ENCODE measurements at regions not wholly inside any gene's neighbourhood (a gene's known extent, or its start where the extent isn't known, plus 50 kb on each side); places are given as distances from the start of the nearest gene placed in this dataset.

DNA sequence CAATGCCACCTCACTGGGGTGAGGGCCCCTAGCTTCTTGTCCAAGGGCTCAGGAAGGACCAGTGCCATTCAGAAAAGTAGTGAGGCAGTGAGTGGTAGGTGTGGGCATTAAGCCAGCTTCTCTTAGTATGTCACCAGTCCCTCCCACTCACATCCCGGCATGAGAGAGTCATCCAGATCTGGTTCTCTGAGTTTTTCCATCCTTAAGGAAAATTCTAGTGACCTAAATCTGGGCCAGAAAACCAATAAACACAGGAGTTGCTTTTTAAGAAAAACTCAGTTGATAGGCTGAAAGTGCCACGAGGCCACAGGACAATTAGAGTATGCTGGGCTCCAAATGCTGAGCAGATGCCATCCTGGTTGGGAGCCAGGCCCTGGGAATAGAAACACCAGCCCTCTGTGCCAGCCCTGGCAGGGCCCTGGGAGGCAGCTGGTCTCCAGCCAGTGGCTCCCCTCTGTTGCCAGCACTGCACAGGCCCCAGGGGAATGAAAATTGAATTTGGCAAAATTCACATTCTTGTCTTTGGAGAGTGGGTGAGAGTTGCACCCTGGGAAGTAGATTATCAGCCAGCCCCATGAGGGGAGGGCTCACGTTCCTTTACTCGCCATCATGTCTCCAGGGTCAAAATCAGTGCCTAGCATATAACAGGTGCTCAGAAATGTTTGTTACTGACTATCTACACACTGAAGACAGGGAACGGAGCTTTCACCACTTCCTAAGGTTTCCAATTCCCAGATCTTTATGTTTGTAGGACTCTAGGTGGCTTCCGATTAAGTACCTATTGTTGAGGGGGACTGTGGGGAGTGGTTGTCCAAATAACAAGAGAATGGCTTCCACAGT is 52.8 kb downstream of the FAM43A start:
- DNase-seq (no peak), ATAC-seq (no peak)
- H3K36me3 Mint-ChIP-seq (ENCODE audit: insufficient read depth), result no peaks in the 10 kb centered on the region
- H3K4me3 Mint-ChIP-seq, result no peak overlapping the region
- peaks cover 32% of the 10 kb centered on the region for H3K27me3 Mint-ChIP-seq (ENCODE audit: low read depth)
- no peaks in the 10 kb centered on the region for H3K9me3 Mint-ChIP-seq
- no peaks in the 10 kb centered on the region for H3K4me1 Mint-ChIP-seq (ENCODE audit: low read depth)

DNA sequence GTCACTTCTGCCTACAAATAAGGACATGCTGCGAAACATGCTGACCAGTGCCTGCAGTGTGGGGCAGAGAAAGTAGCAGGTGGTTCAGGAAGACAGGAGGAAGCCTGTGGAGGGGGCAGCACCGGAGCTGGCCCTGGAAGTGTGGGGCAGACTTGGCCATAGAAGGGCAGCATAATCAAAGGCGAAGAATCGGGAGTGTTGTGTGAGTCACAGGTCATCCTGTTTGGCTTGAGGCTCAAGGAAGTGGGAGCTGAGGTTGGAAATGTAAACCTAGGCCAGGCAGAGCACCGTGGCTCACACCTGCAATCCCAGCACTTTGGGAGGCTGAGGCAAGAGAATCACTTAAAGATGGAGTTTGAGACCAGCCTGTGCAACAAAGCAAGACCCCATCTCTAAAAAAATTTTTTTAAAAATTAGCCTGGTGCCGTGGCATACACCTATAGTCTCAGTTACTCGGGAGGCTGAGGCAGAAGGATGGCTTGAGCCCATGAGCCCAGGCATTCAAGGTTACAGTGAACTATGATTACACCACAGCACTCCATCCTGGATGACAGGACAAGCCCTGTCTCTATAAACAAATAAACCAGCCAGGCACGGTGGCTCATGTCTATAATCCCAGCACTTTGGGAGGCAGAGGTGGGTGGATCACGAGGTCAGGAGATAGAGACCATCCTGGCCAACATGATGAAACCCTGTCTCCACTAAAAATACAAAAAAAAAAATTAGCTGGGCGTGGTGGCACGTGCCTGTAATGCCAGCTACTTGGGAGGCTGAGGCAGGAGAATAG is 54.0 kb downstream of the FAM43A start:
- Mint-ChIP-seq H3K9me3 (no peaks in the 10 kb centered on the region), H3K4me1 (ENCODE audit: low read depth) (no peaks in the 10 kb centered on the region), H3K4me3 (no peak overlapping the region), H3K27me3 (ENCODE audit: low read depth) (peaks cover 32% of the 10 kb centered on the region), H3K36me3 (ENCODE audit: insufficient read depth) (no peaks in the 10 kb centered on the region)
- no peak for ATAC-seq
- DNase-seq, result no peak

DNA sequence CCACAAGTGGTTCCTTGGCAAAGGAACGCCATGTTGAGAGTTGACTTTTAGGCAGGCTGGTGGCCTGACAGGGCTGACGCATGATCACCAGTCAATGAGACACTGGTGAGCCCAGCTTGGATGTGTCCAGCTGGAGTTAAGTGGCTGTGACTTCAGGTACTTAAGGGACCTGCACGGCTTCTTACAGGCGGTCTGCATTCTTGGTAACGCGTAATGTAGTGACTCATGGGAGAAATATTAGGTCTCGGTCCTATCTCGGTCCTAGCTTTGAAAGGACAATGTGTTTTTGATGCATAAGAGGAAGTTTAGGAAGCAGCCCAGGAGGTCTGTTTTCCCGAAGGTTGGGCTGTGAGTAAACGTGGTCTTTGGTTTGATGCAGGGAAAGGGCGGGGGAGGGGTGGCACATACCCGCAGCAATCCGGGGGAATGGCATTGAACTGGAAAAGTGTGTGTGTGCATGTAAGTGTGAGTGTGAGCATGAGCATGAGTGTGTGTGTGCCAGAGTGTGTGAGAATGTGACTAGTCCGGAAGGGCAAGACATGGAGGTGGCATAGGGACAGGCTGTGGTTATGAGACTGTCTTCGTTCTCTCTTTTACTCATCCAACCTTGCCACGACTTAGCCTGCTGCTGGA is 55.3 kb downstream of the FAM43A start:
- H3K4me3 Mint-ChIP-seq, result no peak overlapping the region
- no peaks in the 10 kb centered on the region for H3K36me3 Mint-ChIP-seq (ENCODE audit: insufficient read depth)
- no peaks in the 10 kb centered on the region for H3K4me1 Mint-ChIP-seq (ENCODE audit: low read depth)
- no peaks in the 10 kb centered on the region for H3K9me3 Mint-ChIP-seq
- peaks cover 30% of the 10 kb centered on the region for H3K27me3 Mint-ChIP-seq (ENCODE audit: low read depth)
- DNase-seq (no peak), ATAC-seq (peak in 1 of 2 donors; percentile 28)

DNA sequence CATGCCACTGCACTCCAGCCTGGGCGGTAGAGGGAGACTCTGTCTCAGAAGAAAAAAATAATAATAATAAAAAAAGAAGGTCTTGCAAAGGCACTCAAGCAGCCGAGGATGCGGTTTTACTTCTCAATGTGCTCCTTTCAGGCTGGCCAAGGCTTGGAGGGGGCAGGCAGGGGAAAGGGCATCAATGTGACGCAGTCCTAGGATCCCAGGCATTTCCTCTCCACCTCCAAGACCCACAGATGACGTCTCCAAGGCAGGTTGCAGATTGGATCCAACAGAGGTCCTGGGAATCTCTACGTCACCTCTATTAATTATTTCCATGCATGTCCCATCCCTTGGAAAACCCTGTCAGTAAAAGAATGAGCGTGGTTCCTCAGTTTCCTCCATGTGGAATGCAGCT is 56.2 kb downstream of the FAM43A start:
- H3K36me3 Mint-ChIP-seq (ENCODE audit: insufficient read depth), result no peaks in the 10 kb centered on the region
- no peaks in the 10 kb centered on the region for H3K9me3 Mint-ChIP-seq
- DNase-seq, result no peak
- no peaks in the 10 kb centered on the region for H3K4me1 Mint-ChIP-seq (ENCODE audit: low read depth)
- H3K4me3 Mint-ChIP-seq, result no peak overlapping the region
- peaks cover 30% of the 10 kb centered on the region for H3K27me3 Mint-ChIP-seq (ENCODE audit: low read depth)
- ATAC-seq, result no peak

DNA sequence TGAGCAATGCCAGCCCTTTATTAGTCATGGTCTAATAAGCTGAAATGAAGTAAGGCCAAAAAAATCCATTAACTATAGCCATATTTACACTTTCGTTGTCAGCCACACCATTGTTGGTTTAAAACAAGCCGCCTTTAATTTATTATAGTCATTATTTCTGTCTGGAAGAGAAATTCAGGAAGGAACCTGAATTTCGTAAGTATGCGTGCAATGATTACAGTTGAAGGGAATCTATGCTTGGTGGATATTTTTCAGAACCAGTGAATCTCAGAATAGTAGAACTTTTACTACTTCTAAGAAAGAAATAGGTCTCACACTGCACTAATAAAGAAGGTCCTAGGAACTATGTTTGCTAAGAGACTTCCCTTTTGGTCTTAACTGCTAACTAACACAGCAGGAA is 59.1 kb downstream of the FAM43A start:
- DNase-seq, result no peak
- no peaks in the 10 kb centered on the region for H3K9me3 Mint-ChIP-seq
- no peaks in the 10 kb centered on the region for H3K4me1 Mint-ChIP-seq (ENCODE audit: low read depth)
- H3K27me3 Mint-ChIP-seq (ENCODE audit: low read depth), result peaks cover 14% of the 10 kb centered on the region
- no peaks in the 10 kb centered on the region for H3K36me3 Mint-ChIP-seq (ENCODE audit: insufficient read depth)
- no peak for ATAC-seq
- no peak overlapping the region for H3K4me3 Mint-ChIP-seq

DNA sequence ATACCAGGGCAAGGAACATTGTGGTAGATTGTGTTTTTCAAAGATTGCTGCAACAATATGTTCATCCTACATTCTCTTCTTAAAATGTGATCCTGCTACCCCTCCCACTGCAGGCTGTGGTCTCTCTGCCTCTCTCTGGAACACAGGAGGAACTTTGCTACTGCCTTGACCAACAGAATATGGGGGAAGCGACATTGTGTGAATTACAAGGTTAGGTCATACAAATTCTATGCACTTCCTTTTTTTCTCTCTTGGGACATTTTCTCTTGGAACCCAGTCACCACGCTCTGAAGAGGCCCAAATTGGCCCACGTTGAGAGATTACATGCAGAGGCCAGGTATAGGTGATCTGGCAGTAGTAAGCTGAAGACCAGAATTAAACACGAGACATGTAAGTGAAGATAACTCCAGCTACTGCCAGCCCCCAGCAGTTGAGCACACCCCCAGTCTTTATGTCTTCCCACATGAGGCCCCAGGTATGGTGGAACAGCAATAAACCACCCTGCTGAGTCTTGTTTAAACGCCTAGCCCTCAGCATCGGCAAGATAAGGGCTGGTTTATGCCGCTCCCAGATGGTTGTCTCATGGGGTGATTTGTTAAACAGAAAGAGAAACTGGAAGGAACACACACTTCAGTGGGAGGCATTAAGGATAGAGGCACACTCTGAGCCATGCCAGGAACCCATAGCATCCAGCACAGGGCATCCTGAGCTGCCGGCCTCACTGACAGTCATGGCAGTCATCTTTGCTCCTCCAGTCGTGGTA is 59.9 kb downstream of the FAM43A start:
- Mint-ChIP-seq H3K9me3 (no peaks in the 10 kb centered on the region), H3K27me3 (ENCODE audit: low read depth) (peaks cover 14% of the 10 kb centered on the region), H3K4me3 (no peak overlapping the region), H3K4me1 (ENCODE audit: low read depth) (no peaks in the 10 kb centered on the region), H3K36me3 (ENCODE audit: insufficient read depth) (no peaks in the 10 kb centered on the region)
- ATAC-seq (no peak), DNase-seq (no peak)

DNA sequence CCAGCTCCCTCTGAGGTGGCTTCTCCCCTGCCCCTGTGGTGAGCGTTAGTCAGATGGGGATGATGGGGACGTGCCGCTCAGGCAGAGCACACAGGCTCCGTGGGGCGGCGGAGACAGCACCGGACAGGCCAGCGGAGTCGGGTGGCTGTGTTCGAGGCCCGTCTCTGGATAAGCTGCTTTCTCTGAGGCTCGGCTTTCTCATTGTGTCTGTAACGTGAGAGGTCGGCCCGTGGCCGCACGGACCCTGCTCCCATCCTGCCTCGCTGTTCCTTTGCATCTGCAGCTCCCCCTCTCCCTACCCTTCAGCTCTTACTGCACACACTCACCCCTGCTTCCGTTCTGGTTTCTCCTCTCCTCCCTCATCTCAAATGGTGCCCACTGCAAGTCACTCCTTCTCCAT is 62.5 kb downstream of the FAM43A start:
- Mint-ChIP-seq H3K9me3 (no peaks in the 10 kb centered on the region), H3K36me3 (ENCODE audit: insufficient read depth) (no peaks in the 10 kb centered on the region), H3K27me3 (ENCODE audit: low read depth) (no peaks in the 10 kb centered on the region), H3K4me3 (no peak overlapping the region), H3K4me1 (ENCODE audit: low read depth) (no peaks in the 10 kb centered on the region)
- DNase-seq (no peak), ATAC-seq (no peak)

DNA sequence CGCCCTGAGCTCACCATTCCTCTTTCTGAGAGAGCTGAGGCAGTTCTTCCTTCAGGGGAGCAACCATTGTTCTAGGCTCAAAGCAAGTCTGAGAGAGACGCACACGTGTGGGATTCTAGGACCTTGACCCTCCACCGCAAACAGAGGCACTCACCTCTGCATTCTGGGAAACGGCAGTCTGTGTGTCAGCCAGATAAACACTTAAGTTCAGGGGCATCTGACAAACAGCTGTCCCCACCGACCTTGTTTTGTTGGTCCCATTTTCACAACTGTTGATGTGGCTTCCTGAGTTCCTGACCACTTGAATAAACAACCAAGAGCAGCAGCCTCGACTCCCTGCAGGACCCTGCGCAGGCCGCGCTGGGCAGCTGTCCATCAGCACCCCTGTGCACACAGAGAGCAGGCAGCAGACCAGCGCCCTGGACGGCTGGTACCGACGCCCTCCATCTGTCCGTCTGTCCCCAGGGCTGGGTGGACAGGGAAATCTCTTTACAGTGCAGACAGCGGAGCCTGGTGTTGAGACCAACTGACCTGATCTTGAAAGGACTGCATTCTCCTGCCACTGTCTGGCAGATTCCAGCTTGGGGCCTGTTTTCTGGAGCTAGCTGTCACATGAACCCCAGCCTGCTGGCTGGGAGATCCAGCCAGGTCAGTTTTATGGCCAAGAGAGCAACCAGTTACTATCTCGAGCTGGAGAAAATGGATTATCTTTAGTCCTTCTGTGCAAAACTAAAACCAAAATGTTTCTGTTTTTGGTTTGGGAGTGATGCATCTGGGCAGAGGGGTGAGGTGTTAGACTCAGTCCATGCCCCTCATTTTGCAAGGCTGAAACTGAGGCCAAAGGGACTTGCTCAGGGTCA is 64.2 kb downstream of the FAM43A start:
- H3K4me3 Mint-ChIP-seq, result no peak overlapping the region
- ATAC-seq, result no peak
- no peaks in the 10 kb centered on the region for H3K36me3 Mint-ChIP-seq (ENCODE audit: insufficient read depth)
- DNase-seq, result no peak
- H3K4me1 Mint-ChIP-seq (ENCODE audit: low read depth), result no peaks in the 10 kb centered on the region
- H3K9me3 Mint-ChIP-seq, result no peaks in the 10 kb centered on the region
- no peaks in the 10 kb centered on the region for H3K27me3 Mint-ChIP-seq (ENCODE audit: low read depth)

DNA sequence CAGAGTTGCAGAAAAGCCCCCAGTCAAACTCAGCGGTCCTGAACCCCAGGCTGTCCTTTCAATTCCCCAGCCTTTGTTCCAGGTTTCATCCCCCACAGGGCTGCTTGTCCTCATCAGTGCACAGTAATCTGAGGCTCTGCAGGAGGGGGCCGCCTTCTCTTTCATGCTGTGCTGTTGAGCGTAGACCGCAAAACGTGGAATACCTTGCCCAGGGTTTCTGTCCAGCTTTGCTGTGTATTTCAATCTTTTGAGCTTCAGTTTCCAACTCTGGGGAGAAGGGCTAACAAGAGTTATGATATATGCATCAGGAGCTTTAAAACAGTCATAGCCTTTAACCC is 64.8 kb downstream of the FAM43A start:
- H3K4me3 Mint-ChIP-seq, result no peak overlapping the region
- H3K4me1 Mint-ChIP-seq (ENCODE audit: low read depth), result no peaks in the 10 kb centered on the region
- no peaks in the 10 kb centered on the region for H3K27me3 Mint-ChIP-seq (ENCODE audit: low read depth)
- DNase-seq (no peak), ATAC-seq (no peak)
- no peaks in the 10 kb centered on the region for H3K9me3 Mint-ChIP-seq
- H3K36me3 Mint-ChIP-seq (ENCODE audit: insufficient read depth), result no peaks in the 10 kb centered on the region

DNA sequence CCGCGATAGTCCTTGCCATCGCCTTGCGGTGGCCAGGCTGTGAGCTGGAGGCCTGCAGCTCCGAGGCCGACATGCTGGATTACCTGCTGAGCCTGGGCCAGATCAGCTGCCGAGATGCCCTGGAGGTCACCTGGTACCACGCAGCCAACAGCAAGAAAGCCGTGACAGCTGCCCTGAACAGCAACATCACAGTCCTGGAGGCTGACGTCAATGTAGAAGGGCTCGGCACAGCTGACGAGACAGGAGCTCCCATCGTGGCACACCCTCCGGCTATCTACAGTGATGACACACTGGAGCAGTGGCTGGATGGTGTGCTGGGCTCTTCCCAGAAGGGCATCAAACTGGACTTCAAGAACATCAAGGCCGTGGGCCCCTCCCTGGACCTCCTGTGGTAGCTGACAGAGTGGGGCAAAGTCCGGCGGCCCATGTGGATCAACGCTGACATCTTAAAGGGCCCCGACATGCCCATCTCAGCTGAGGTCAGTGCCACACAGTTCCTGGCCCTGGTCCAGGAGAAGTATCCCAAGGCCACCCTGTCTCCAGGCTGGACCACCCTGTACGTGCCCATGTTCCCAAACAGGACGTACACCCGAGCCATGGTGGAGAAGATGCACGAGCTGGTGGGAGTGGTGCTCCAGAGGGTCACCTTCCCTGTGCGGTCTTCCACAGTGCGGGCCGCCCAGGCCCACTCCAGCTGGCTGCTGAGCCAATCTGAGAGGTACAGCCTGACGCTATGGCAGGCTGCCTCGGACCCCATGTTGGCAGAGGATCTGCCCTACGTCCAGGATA is 70.2 kb downstream of the FAM43A start:
- ATAC-seq (no peak), DNase-seq (no peak)
- Mint-ChIP-seq H3K27me3 (ENCODE audit: low read depth) (peaks cover 10% of the 10 kb centered on the region), H3K4me3 (no peak overlapping the region), H3K36me3 (ENCODE audit: insufficient read depth) (no peaks in the 10 kb centered on the region), H3K9me3 (no peaks in the 10 kb centered on the region), H3K4me1 (ENCODE audit: low read depth) (no peaks in the 10 kb centered on the region)

DNA sequence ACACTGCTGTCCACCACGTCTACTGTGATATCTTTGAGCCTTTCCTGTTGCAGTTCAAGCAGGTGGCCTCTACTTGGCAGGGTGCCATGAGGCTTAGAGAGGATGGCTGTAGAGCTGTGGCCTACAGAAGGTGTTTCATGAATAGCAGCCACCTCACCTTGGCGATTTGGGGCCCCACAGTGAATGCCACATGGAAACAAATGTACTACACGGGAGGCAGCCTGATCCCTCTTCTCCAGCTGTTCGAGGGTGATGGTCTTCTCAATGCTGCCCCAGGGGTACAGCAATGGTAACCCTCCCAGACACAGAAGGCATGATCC is 70.7 kb downstream of the FAM43A start:
- no peaks in the 10 kb centered on the region for H3K4me1 Mint-ChIP-seq (ENCODE audit: low read depth)
- no peak overlapping the region for H3K4me3 Mint-ChIP-seq
- ATAC-seq, result no peak
- DNase-seq, result no peak
- no peaks in the 10 kb centered on the region for H3K9me3 Mint-ChIP-seq
- no peaks in the 10 kb centered on the region for H3K36me3 Mint-ChIP-seq (ENCODE audit: insufficient read depth)
- peaks cover 15% of the 10 kb centered on the region for H3K27me3 Mint-ChIP-seq (ENCODE audit: low read depth)

DNA sequence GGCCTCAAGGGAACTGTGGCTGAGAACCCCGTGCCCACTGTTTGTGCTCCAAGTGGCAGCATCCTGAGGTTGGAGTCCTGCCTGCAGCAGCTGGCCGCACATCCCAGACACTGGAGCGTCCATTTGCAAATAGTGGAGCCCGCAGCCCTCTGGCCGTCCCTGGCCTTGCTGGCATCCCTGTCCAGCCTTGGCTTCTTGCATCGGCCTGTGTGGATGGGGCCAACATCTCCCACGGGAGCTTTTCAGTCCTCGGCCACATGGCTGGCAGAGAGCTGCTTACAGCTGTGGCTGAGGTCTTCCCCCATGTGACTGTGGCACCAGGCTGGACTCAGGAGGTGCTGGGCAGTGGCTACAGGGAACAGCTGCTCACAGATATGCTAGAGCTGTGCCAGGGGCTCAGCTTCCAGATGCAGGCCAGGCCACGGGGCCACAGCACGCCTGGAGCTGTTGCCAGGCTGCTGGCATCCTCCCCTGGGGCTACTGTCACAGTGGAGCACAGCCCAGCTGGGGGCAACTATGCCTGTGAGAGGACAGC is 71.2 kb downstream of the FAM43A start:
- Mint-ChIP-seq H3K9me3 (no peaks in the 10 kb centered on the region), H3K4me1 (ENCODE audit: low read depth) (no peaks in the 10 kb centered on the region), H3K27me3 (ENCODE audit: low read depth) (peaks cover 15% of the 10 kb centered on the region), H3K36me3 (ENCODE audit: insufficient read depth) (no peaks in the 10 kb centered on the region), H3K4me3 (no peak overlapping the region)
- ATAC-seq, result no peak
- no peak for DNase-seq

DNA sequence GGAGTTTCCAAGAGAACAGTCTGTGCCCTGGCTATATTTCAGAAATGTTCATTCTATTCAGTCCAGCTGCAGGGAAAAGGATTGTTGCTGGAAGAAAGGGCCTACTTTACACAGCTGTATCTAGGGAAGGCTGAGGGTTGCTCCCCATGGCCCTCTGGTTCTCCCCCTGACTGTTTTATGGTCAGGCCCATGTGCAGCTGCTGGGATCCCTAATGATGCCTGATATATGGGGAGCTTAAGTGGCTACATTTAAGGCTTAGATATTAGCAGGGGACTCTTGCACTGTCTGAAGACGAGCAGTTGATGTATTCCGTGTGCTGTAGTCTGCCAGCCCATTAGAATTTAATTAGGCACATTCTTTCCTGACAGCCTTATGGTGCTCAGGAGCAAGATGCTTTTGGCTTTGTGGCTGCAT is 72.0 kb downstream of the FAM43A start:
- Mint-ChIP-seq H3K27me3 (ENCODE audit: low read depth) (peaks cover 15% of the 10 kb centered on the region), H3K4me3 (no peak overlapping the region), H3K36me3 (ENCODE audit: insufficient read depth) (no peaks in the 10 kb centered on the region), H3K9me3 (no peaks in the 10 kb centered on the region), H3K4me1 (ENCODE audit: low read depth) (no peaks in the 10 kb centered on the region)
- ATAC-seq, result no peak
- DNase-seq, result no peak

Data from activated T-cell treated with anti-CD3 and anti-CD28 coated beads, Interleukin-2, amount 50 U/mL, for 4 hours (primary cell).